Vagina (tissue), 2 donors: ENCODE measurements at regions not wholly inside any gene's neighbourhood (a gene's known extent, or its start where the extent isn't known, plus 50 kb on each side); places are given as distances from the start of the nearest gene placed in this dataset.

ENCODE experiments used
- DNase-seq, 2 donors: peaks; one replicate each; pipeline ENCODE4 v3.0.0-alpha.2; 2017; ENCODE audit errors: extremely low spot score in 2 of 2
- H3K27ac ChIP-seq: fragments of 200-600 bp; sonication (generic); one replicate; pipeline ENCODE4 v1.5.1; 2019
- H3K27me3 ChIP-seq: fragments of 200-600 bp; sonication (generic); one replicate; pipeline ENCODE4 v1.5.1; 2019
- H3K36me3 ChIP-seq, 2 donors: fragments of 200-600 bp; sonication (generic); one replicate each; pipeline ENCODE4 v1.5.1; 2017 to 2019
- H3K4me1 ChIP-seq: fragments of 200-600 bp; sonication (generic); one replicate; pipeline ENCODE4 v1.5.1; 2019
- H3K4me3 ChIP-seq, 2 donors: fragments of 200-600 bp; sonication (generic); 1 replicate in 1 of 2; 2 replicates in 1 of 2; pipeline ENCODE4 v1.5.1; 2016 to 2019
- H3K9me3 ChIP-seq: fragments of 200-600 bp; sonication (generic); one replicate; pipeline ENCODE4 v1.5.1; 2019
- CTCF ChIP-seq, 3 experiments: fragments of 450-650 bp in 2 of 3; fragments of 200-600 bp in 1 of 3; sonication (generic) in 1 of 3; IDR thresholded peaks; one replicate each; pipeline ENCODE4 v1.5.1; 2017 to 2019; ENCODE audit warnings: antibody characterized with exemption in 3 of 3, mild to moderate bottlenecking in 2 of 3, moderate library complexity in 2 of 3
- POLR2A ChIP-seq, 2 donors: fragments of 450-650 bp; IDR thresholded peaks; one replicate each; pipeline ENCODE4 v1.6.1; 2017; ENCODE audit warnings: antibody characterized with exemption in 2 of 2, mild to moderate bottlenecking in 2 of 2, moderate library complexity in 2 of 2
- POLR2AphosphoS5 ChIP-seq, 2 donors: sonication (generic); formaldehyde crosslinking; IDR thresholded peaks; one replicate each; pipeline ENCODE4 v1.9.0; 2017; ENCODE audit warnings: antibody characterized with exemption in 2 of 2, mild to moderate bottlenecking in 2 of 2, low read depth in 1 of 2; ENCODE audit not compliant: insufficient read depth in 1 of 2
- intact Hi-C: fragments of 100-400 bp; cut with DNase I; formaldehyde crosslinking; loops from one replicate; pipeline ENCODE4 v1.15.1; 2023

- DNase-seq = no peak
- Histone ChIP-seq H3K27ac (no peak overlapping the region), H3K4me3 (no peak overlapping the region), H3K9me3 (no peaks in the 10 kb centered on the region), H3K36me3 (no peaks in the 10 kb centered on the region), H3K27me3 (no peaks in the 10 kb centered on the region), H3K4me1 (peaks cover 6% of the 10 kb centered on the region)
- intact Hi-C loops = no loop called here
- TF ChIP-seq POLR2AphosphoS5 (IDR thresholded peaks at IDR 0.05; ENCODE audit: insufficient read depth in 1 of 2, low read depth in 1 of 2) (no peak), POLR2A (IDR thresholded peaks at IDR 0.05) (no peak), CTCF (IDR thresholded peaks at IDR 0.05) (no peak)
Measured at GRCh38 chr2:46827274-46828134, 88.1 kb downstream of the MCFD2 start.

- DNase-seq = no peak
- intact Hi-C loops = no loop called here
- no peak for TF ChIP-seq POLR2AphosphoS5 (IDR thresholded peaks at IDR 0.05; ENCODE audit: insufficient read depth in 1 of 2, low read depth in 1 of 2)
- no peak for TF ChIP-seq CTCF (IDR thresholded peaks at IDR 0.05)
- TF ChIP-seq POLR2A (IDR thresholded peaks at IDR 0.05) = no peak
Measured at GRCh38 chr2:46826569-46827245, 88.9 kb downstream of the MCFD2 start.

GRCh38 chr2:46825939-46826568 lies 89.6 kb downstream of the MCFD2 start:
- H3K36me3 ChIP-seq = no peaks in the 10 kb centered on the region
- H3K9me3 ChIP-seq = no peaks in the 10 kb centered on the region
- H3K27me3 ChIP-seq = no peaks in the 10 kb centered on the region
- no peak overlapping the region for H3K27ac ChIP-seq
- intact Hi-C loops = no loop called here
- H3K4me1 ChIP-seq = no peaks in the 10 kb centered on the region
- no peak for DNase-seq
- H3K4me3 ChIP-seq = no peak overlapping the region
- no peak for TF ChIP-seq CTCF (IDR thresholded peaks at IDR 0.05)
- no peak for TF ChIP-seq POLR2AphosphoS5 (IDR thresholded peaks at IDR 0.05; ENCODE audit: insufficient read depth in 1 of 2, low read depth in 1 of 2)
- no peak for TF ChIP-seq POLR2A (IDR thresholded peaks at IDR 0.05)

More at GRCh38 chr2:46826569-46827245, 88.9 kb downstream of the MCFD2 start:
- no peak overlapping the region for H3K27ac ChIP-seq
- H3K4me3 ChIP-seq = no peak overlapping the region
- H3K9me3 ChIP-seq = no peaks in the 10 kb centered on the region
- no peaks in the 10 kb centered on the region for H3K36me3 ChIP-seq
- no peaks in the 10 kb centered on the region for H3K4me1 ChIP-seq
- no peaks in the 10 kb centered on the region for H3K27me3 ChIP-seq

- intact Hi-C loops = no loop called here
- Histone ChIP-seq H3K4me1 (no peaks in the 10 kb centered on the region), H3K4me3 (no peak overlapping the region), H3K27me3 (no peaks in the 10 kb centered on the region), H3K36me3 (no peaks in the 10 kb centered on the region), H3K27ac (no peak overlapping the region), H3K9me3 (no peaks in the 10 kb centered on the region)
- no peak for DNase-seq
- TF ChIP-seq CTCF (IDR thresholded peaks at IDR 0.05) (no peak), POLR2AphosphoS5 (IDR thresholded peaks at IDR 0.05; ENCODE audit: insufficient read depth in 1 of 2, low read depth in 1 of 2) (no peak), POLR2A (IDR thresholded peaks at IDR 0.05) (no peak)
Measured at GRCh38 chr2:46825231-46825938, 90.2 kb downstream of the MCFD2 start.
